ENCODE measurements at regions not wholly inside any gene's neighbourhood (a gene's known extent, or its start where the extent isn't known, plus 50 kb on each side); places are given as distances from the start of the nearest gene placed in this dataset.
"Not testable (repeated sequence)": the region's sequence is repeated elsewhere in the genome, so short reads cannot be mapped to it uniquely, and the experiment has no call there.

DNA sequence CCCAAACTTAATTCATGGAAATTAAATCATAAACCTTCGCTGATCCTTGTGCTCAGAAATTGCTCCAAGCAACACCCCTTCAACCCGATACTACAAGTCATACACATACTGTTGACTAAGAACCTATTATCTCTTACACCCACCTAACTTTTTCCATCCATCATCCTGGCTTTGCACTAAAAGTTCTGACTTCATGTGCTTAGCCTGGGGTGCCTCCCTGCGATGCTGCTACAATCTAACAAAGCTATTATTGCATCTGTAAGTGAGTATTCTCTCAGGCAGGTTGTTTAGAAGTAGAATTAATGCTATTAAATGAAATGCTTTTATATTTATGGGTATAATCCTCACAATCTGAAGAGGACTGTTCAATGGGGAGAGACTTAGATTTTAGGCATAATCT is 619.8 kb downstream of the CCDC85A start:
- in situ Hi-C loops (cut with MboI; ENCODE audit: low pct_unique_long_range_greater_than_20kb in 2 of 9, low sequenced_read_pairs in 9 of 9, unreplicated experiment in 9 of 9), result no loop called here

DNA sequence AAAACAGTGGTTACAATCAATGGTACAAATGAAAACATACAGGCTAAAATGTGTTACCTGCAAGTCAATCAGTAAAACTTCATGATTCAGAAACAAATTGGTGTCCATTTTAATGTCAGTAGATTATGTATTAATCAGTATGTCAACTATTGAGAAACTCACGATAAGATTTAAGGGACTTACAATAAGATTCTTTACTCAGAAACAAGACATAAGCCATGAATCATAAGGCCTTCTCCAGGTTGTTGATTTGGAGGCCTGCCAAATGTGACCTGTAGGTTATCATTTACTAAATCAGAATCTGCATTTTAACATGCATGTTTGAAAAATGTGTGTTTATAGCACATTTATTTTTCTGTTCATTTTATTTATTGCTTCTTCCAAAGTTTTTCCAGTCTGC is 623.1 kb downstream of the CCDC85A start:
- in situ Hi-C loops (cut with MboI; ENCODE audit: low pct_unique_long_range_greater_than_20kb in 2 of 9, low sequenced_read_pairs in 9 of 9, unreplicated experiment in 9 of 9), result no loop called here
- Histone ChIP-seq H3K4me3 (no peak overlapping the region), H3K4me1 (replicated peaks in 1 of 2) (no peaks in the 10 kb centered on the region), H3K27ac (no peak overlapping the region)
- WGBS, 10 experiments, result 33 to 100% (median 92%) methylated on average over 1 of the region's 1 CpG; no CpG with 5 or more reads in 3 of the 10 experiments
- ATAC-seq (replicated peaks in 6 of 8), result no peak

More for the DNA sequence above, 619.8 kb downstream of the CCDC85A start:
- Histone ChIP-seq H3K4me3 (no peak overlapping the region), H3K27ac (no peak overlapping the region), H3K4me1 (replicated peaks in 1 of 2) (no peaks in the 10 kb centered on the region)
- ATAC-seq (replicated peaks in 6 of 8), result no peak
- 32 to 95% (median 87%) methylated on average over 2 to 3 of the region's 3 CpGs; no CpG with 5 or more reads in 3 of the 10 experiments for WGBS, 10 experiments

DNA sequence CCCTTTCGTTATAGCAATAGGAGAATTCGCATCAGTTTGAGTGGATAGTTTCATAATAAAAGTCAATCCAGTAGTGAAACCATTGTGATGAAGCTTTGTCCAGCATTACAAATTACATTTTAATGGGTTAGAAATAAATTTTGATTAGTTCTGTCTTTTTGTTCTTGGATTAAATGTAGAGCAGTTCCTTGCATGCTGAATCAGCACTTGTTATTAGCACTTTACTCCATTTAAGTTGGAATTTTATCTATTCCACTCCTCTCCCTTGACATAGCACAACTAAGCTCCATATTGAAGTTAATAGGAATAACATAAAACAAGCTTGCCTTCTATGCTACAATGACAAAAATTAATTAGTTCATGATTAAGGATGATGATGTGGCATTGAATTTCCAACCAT is 624.1 kb downstream of the CCDC85A start:
- WGBS, 10 experiments, result 29 to 100% (median 75%) methylated on average over 1 to 2 of the region's 2 CpGs; no CpG with 5 or more reads in 2 of the 10 experiments
- H3K27ac ChIP-seq, result no peak overlapping the region

DNA sequence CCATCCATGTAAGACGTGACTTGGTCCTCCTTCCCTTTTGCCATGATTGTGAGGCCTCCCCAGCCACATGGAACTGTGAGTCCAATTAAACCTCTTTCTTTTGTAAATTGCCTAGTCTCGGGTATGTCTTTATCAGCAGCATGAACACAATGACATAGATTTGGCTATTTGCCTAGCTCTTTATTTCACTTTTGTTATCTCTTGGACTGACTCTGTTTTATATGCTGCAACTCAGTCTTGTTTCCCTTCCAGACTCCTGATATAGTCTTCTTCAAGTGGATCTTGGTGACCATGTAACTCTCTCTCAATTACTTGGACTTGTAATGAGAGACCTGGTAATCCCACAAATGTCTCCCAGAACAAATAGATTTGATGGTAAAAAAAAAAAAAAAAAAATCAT is 627.6 kb downstream of the CCDC85A start:
- 7 to 75% (median 37%) methylated on average over 2 of the region's 2 CpGs; no CpG with 5 or more reads in 4 of the 10 experiments for WGBS, 10 experiments
- Histone ChIP-seq H3K27ac (no peak overlapping the region), H3K4me1 (replicated peaks in 1 of 2) (no peaks in the 10 kb centered on the region), H3K4me3 (no peak overlapping the region)
- in situ Hi-C loops (cut with MboI; ENCODE audit: low pct_unique_long_range_greater_than_20kb in 2 of 9, low sequenced_read_pairs in 9 of 9, unreplicated experiment in 9 of 9), result no loop called here
- no peak for ATAC-seq (replicated peaks in 6 of 8)

More for the DNA sequence above, 624.1 kb downstream of the CCDC85A start:
- no peak overlapping the region for H3K4me3 ChIP-seq
- in situ Hi-C loops (cut with MboI; ENCODE audit: low pct_unique_long_range_greater_than_20kb in 2 of 9, low sequenced_read_pairs in 9 of 9, unreplicated experiment in 9 of 9), result no loop called here
- ATAC-seq (replicated peaks in 6 of 8), result no peak
- no peaks in the 10 kb centered on the region for H3K4me1 ChIP-seq (replicated peaks in 1 of 2)

DNA sequence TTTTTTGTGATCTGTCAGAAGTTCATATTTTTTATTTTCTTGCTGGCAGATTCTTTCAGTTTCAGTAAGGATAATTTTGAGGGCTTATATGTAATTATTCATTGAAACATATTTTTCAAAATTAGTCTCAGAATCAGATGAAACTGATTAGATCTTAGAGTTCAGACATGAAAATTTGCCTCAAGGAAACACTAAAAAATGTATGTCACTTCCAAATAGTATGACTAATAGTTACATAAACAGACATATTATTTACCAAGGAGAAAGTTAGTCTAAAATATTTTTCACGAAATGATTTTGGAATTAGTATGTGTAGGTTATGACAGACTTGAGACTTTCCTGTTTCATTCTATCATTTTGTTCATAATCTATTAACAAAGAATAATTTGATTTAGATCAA is 628.6 kb downstream of the CCDC85A start:
- WGBS, 10 experiments, result 0 to 100% (median 88%) methylated on average over 1 of the region's 1 CpG; no CpG with 5 or more reads in 1 of the 10 experiments
- in situ Hi-C loops (cut with MboI; ENCODE audit: low pct_unique_long_range_greater_than_20kb in 2 of 9, low sequenced_read_pairs in 9 of 9, unreplicated experiment in 9 of 9), result no loop called here
- no peak for ATAC-seq (replicated peaks in 6 of 8)
- Histone ChIP-seq H3K27ac (no peak overlapping the region), H3K4me3 (no peak overlapping the region), H3K4me1 (replicated peaks in 1 of 2) (no peaks in the 10 kb centered on the region)

DNA sequence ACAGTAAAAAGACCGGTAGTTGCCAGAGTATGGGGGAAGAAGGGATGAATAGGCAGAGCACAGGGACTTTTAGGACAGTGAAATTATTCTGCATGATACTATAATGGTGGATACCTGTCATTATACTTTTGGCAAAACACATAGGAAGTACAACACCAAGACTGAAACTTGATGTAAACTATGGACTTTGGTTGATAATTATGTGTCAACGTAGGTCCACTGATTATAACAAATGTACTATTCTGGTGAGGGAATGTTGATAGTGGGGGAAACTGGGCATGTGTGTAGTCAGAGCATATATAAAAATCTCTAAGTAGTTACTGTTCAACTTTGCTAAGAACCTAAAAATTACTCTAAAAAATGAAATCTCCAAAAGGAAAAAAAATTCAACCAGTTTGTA is 629.7 kb downstream of the CCDC85A start:
- Histone ChIP-seq H3K27ac (no peak overlapping the region), H3K4me3 (no peak overlapping the region), H3K4me1 (replicated peaks in 1 of 2) (no peaks in the 10 kb centered on the region)
- no peak for ATAC-seq (replicated peaks in 6 of 8)
- in situ Hi-C loops (cut with MboI; ENCODE audit: low pct_unique_long_range_greater_than_20kb in 2 of 9, low sequenced_read_pairs in 9 of 9, unreplicated experiment in 9 of 9), result no loop called here
- WGBS, 10 experiments, result 7 to 100% (median 88%) methylated on average over 1 to 2 of the region's 2 CpGs; no CpG with 5 or more reads in 1 of the 10 experiments

DNA sequence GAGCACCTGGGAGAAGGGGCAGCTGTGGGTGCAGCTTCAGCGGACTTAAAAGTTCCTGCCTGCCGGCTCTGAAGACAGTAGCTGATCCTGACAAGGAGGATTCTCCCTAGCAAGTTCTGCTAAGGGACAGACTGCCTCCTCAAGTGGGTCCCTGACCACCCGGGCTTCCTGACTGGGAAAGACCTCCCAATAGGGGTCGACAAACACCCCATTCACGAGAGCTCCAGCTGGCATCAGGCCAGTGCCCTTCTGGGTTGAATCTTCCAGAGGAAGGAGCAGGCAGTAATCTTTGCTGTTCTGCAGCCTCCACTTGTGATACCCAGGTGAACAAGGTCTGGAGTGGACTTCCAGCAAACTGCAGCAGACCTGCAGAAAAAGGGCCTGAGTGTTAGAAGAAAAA is 632.9 kb downstream of the CCDC85A start:
- 30 to 92% (median 87%) methylated on average over 2 to 4 of the region's 5 CpGs; no CpG with 5 or more reads in 7 of the 10 experiments for WGBS, 10 experiments
- Histone ChIP-seq H3K4me1 (replicated peaks in 1 of 2) (no peaks in the 10 kb centered on the region), H3K4me3 (no peak overlapping the region), H3K27ac (no peak overlapping the region)
- in situ Hi-C loops (cut with MboI; ENCODE audit: low pct_unique_long_range_greater_than_20kb in 2 of 9, low sequenced_read_pairs in 9 of 9, unreplicated experiment in 9 of 9), result no loop called here
- no peak for ATAC-seq (replicated peaks in 6 of 8)

DNA sequence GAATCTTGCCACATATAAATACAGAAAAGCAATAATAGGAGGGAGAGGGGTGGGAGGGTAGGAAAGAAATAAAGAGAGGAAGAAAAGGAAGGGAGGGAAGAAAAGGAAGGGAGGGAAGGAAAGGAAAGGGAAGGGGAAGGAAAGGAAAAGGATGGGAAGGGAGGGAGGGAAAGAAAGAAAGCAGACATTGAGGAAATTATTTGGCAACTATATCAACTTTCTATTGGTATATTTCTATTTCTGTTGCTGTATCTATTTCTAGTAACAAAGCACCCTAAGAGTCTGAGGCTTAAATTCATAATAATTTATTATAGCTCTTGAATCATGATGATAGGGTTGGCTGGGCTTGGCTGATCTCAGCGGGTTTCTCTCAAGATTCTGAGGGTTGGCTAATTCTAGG is 648.0 kb downstream of the CCDC85A start:
- Histone ChIP-seq H3K27ac (no peak overlapping the region), H3K4me3 (no peak overlapping the region), H3K4me1 (replicated peaks in 1 of 2) (no peaks in the 10 kb centered on the region)
- WGBS, 10 experiments, result 0 to 100% (median 93%) methylated on average over 1 of the region's 1 CpG; no CpG with 5 or more reads in 6 of the 10 experiments
- in situ Hi-C loops (cut with MboI; ENCODE audit: low pct_unique_long_range_greater_than_20kb in 2 of 9, low sequenced_read_pairs in 9 of 9, unreplicated experiment in 9 of 9), result no loop called here
- ATAC-seq (replicated peaks in 6 of 8), result no peak

DNA sequence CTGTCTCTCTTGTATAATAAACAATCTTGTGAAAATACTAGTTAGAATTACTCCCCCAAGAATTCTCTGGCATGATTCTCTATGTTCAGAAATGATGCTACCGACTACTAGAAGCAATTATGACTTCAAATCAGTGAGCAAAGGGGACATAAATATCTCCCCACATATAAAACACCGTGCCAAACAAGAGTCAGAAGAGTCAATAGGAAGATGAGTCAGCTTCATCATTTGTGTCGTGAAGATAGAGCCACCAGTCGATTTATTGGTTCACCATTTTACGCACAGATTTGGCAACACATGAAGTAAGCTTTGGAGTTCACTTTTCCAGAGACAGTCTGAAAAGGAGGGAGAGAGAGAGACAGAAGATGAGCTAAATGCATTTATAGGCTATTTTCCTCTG is 650.9 kb downstream of the CCDC85A start:
- in situ Hi-C loops (cut with MboI; ENCODE audit: low pct_unique_long_range_greater_than_20kb in 2 of 9, low sequenced_read_pairs in 9 of 9, unreplicated experiment in 9 of 9), result no loop called here
- no peak overlapping the region for H3K27ac ChIP-seq
- peak in 2 of 8 experiments; percentile 31 to 61 for ATAC-seq (replicated peaks in 6 of 8)
- H3K4me1 ChIP-seq (replicated peaks in 1 of 2), result no peaks in the 10 kb centered on the region
- no peak overlapping the region for H3K4me3 ChIP-seq
- 20 to 81% (median 65%) methylated on average over 1 to 5 of the region's 5 CpGs for WGBS, 10 experiments

DNA sequence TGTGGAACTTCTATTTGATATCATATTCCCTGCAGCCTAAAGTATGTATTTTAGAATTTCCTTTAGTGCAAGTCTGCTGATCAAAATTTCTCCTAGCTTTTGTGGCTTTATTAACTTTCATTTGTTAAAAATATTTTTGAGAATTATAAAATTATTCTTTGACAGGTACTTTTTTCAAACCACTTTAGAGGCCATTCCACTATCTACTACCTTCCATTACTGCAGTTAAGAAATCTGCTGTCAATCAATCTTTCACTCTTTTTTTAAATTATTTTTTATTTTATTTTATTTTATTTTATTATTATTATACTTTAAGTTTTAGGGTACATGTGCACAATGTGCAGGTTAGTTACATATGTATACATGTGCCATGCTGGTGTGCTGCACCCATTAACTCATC is 656.2 kb downstream of the CCDC85A start:
- H3K4me3 ChIP-seq; ATAC-seq (replicated peaks in 6 of 8); in situ Hi-C loops (cut with MboI; ENCODE audit: low pct_unique_long_range_greater_than_20kb in 2 of 9, low sequenced_read_pairs in 9 of 9, unreplicated experiment in 9 of 9); H3K27ac ChIP-seq; H3K4me1 ChIP-seq (replicated peaks in 1 of 2): not testable (repeated sequence)

DNA sequence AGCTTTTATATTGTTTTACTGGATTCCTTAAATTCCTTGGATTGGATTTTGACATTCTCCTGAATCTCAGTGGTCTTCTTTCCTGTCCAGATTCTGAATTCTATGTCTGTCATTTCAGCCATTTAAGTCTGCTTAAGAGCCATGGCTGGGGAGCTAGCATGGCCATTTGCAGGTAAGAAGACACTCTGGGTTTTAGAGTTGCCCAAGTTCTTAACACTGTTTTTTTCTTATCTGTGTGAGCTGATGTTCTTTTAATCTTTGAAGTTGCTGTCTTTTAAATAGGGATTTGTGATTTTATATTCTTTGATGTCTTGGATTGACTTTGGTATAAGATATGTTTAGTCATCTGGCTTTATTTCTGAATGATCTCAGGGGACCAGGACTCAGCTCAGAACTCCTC is 677.2 kb downstream of the CCDC85A start:
- no peaks in the 10 kb centered on the region for H3K4me1 ChIP-seq (replicated peaks in 1 of 2)
- H3K27ac ChIP-seq, result no peak overlapping the region
- no peak overlapping the region for H3K4me3 ChIP-seq
- in situ Hi-C loops (cut with MboI; ENCODE audit: low pct_unique_long_range_greater_than_20kb in 2 of 9, low sequenced_read_pairs in 9 of 9, unreplicated experiment in 9 of 9), result no loop called here
- ATAC-seq (replicated peaks in 6 of 8), result no peak

DNA sequence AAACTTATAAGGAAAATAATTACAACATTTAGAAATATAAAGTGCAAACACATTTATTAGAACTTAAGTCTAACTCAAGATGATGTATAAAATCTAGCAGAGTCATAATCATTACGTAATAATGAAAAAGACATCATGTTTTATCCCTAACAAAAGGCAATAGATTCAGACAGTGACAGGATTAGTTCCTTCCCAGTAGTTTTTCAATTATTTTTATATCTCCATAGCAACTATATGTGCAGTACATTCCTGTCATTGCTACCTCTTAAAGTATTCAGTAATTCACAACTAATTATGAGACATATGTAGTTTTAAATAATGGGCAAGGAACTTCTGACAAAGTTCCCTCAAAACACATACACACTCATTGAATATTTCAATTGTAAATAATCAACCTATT is 687.9 kb downstream of the CCDC85A start:
- 0 to 100% (median 83%) methylated on average over 1 of the region's 1 CpG; no CpG with 5 or more reads in 1 of the 10 experiments for WGBS, 10 experiments
- in situ Hi-C loops (cut with MboI; ENCODE audit: low pct_unique_long_range_greater_than_20kb in 2 of 9, low sequenced_read_pairs in 9 of 9, unreplicated experiment in 9 of 9), result no loop called here
- Histone ChIP-seq H3K4me1 (replicated peaks in 1 of 2) (no peaks in the 10 kb centered on the region), H3K4me3 (no peak overlapping the region), H3K27ac (no peak overlapping the region)
- peak in 1 of 8 experiments; percentile 63 for ATAC-seq (replicated peaks in 6 of 8)

DNA sequence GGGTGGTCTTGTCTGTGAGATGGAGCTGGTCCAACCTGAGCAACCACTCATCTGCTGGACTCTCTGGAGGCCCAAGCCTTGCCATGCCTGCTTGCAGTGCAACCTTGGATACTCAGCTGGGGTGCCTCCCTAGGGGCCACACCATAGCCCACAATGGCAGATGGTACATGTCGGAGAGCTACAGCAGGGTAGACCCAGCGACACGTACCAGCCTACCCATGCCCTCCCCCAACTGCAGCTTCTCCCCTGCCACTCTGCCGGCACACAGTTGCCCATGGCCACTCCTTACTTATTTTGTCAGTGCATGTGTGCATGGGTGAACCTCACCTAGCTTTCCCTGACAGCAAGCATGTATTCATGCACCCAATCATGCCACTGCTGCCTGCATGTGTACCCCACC is 690.9 kb downstream of the CCDC85A start:
- ATAC-seq (replicated peaks in 6 of 8), result no peak
- Histone ChIP-seq H3K4me3 (no peak overlapping the region), H3K4me1 (replicated peaks in 1 of 2) (no peaks in the 10 kb centered on the region), H3K27ac (no peak overlapping the region)
- WGBS, 10 experiments, result 20 to 100% (median 100%) methylated on average over 1 to 3 of the region's 4 CpGs; no CpG with 5 or more reads in 7 of the 10 experiments
- in situ Hi-C loops (cut with MboI; ENCODE audit: low pct_unique_long_range_greater_than_20kb in 2 of 9, low sequenced_read_pairs in 9 of 9, unreplicated experiment in 9 of 9), result no loop called here

DNA sequence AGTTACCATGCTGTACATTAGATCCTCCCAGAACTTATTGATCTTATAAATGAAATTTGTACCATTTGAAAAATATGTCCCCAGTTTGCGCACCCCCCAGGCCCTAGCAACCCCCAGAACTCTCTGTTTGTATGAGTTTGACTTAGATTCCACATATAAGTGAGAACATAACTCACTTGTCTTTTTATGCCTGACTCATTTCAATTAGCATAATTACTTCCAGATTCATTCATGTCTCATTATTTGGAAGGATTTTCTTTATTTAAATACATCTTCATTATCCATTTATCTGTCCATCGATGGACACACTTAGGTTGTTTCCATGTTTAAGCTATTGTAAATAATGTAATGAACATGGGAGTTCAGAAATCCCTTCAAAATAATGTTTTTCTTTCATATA is 705.9 kb downstream of the CCDC85A start:
- in situ Hi-C loops (cut with MboI; ENCODE audit: low pct_unique_long_range_greater_than_20kb in 2 of 9, low sequenced_read_pairs in 9 of 9, unreplicated experiment in 9 of 9), result no loop called here
- peak in 3 of 8 experiments; percentile 42 to 48 (median 47) for ATAC-seq (replicated peaks in 6 of 8)
- Histone ChIP-seq H3K4me3 (no peak overlapping the region), H3K4me1 (replicated peaks in 1 of 2) (no peaks in the 10 kb centered on the region), H3K27ac (no peak overlapping the region)
- 0 to 100% (median 93%) methylated on average over 1 to 2 of the region's 2 CpGs; no CpG with 5 or more reads in 2 of the 10 experiments for WGBS, 10 experiments
